Heart right ventricle (tissue), 16 donors: ENCODE measurements at regions not wholly inside any gene's neighbourhood (a gene's known extent, or its start where the extent isn't known, plus 50 kb on each side); places are given as distances from the start of the nearest gene placed in this dataset.
"Not testable (repeated sequence)": the region's sequence is repeated elsewhere in the genome, so short reads cannot be mapped to it uniquely, and the experiment has no call there.

Source experiments
- ATAC-seq, 8 donors: fragments of 200-7000 bp; cut with Tn5 transposase; one replicate each; pipeline ENCODE4 v1.9.1; 2020; ENCODE audit warnings: mild to moderate bottlenecking in 8 of 8, moderate library complexity in 8 of 8, moderate number of reproducible peaks in 1 of 8
- DNase-seq, 2 donors: peaks; one replicate each; pipeline ENCODE4 v3.0.0-alpha.2; 2020
- H3K27ac ChIP-seq, 10 donors: fragments of 200-600 bp; sonication (generic) in 2 of 10; one replicate each; pipeline versions ENCODE4 v1.5.0 to v1.8.0; 2020 to 2022; ENCODE audit warnings: mild to moderate bottlenecking in 3 of 10
- H3K27me3 ChIP-seq, 7 donors: fragments of 200-600 bp; one replicate each; pipeline ENCODE4 v1.8.0; 2021 to 2022; ENCODE audit warnings: mild to moderate bottlenecking in 2 of 7
- H3K36me3 ChIP-seq, 9 donors: fragments of 200-600 bp; sonication (generic) in 1 of 9; one replicate each; pipeline versions ENCODE4 v1.5.0 to v1.8.0; 2020 to 2022; ENCODE audit warnings: mild to moderate bottlenecking in 2 of 9
- H3K4me1 ChIP-seq, 9 donors: fragments of 200-600 bp; sonication (generic) in 1 of 9; one replicate each; pipeline versions ENCODE4 v1.5.0 to v1.8.0; 2020 to 2022; ENCODE audit warnings: mild to moderate bottlenecking in 4 of 9
- H3K4me3 ChIP-seq, 10 donors: fragments of 200-600 bp; sonication (generic) in 2 of 10; one replicate each; pipeline versions ENCODE4 v1.5.0 to v1.8.0; 2020 to 2022; ENCODE audit warnings: mild to moderate bottlenecking in 7 of 10, moderate library complexity in 2 of 10
- H3K9me3 ChIP-seq, 11 donors: fragments of 200-600 bp in 10 of 11; sonication (generic) in 2 of 11; one replicate each; pipeline versions ENCODE4 v1.5.0 to v1.8.0; 2013 to 2022; ENCODE audit warnings: mild to moderate bottlenecking in 2 of 11, control low read depth in 1 of 11, moderate library complexity in 1 of 11
- whole genome bisulfite sequencing, 2 donors: extraction: QIAGEN DNeasy Blood & Tissue Kit; methylation state at CpG; one replicate each; pipeline ENCODE4 v1.1.7; 2013; ENCODE audit warnings: inconsistent platforms in 1 of 2; 5-methylcytosine and 5-hydroxymethylcytosine counted together
- intact Hi-C, 10 donors: fragments of 100-400 bp; cut with DNase I; formaldehyde crosslinking; loops; one replicate each; pipeline versions ENCODE4 v1.11.1 to v1.14.2; 2022
- TF ChIP-seq, protein P1 (sequence below), 9 donors: fragments of 200-600 bp; sonication (generic) in 2 of 9; IDR thresholded peaks; one replicate each; pipeline versions ENCODE4 v1.5.0 to v1.8.0; 2021 to 2022; ENCODE audit warnings: antibody characterized with exemption in 9 of 9, mild to moderate bottlenecking in 5 of 9, moderate library complexity in 1 of 9
- donor health status: Arrhythmogenic right ventricular cardiomyopathy.
- donor health status: ischemic (EF 13 %, LVEDD 7.1; RV severe dilation, severe dysfunction).
- donor health status: healthy with polysubstance abuse.
- donor health status: DM: no; HTN: yes; CAD: no.
- donor health status: DM: no; HTN: no; CAD: no.
- donor health status: ischemic (EF 25% LVEDD 6.9; RV normal size, moderate dysfunction).
- donor health status: ischemic (EF 25% LVEDD 5.7; RV mildly dilated, moderate dysfunction).
- donor health status: healthy.
- donor health status: DM: yes; HTN: yes; CAD: no.
- donor health status: Ischemic cardiomyopathy.
- donor health status: ischemic (EF 35%, LVEDD 5.7; RV mildly dilated, moderate dysfunction).
- donor health status: nonischemic (EF 11% LVEDD 7.7; RV severe dilation, severe dysfunction).
- donor health status: DM: yes; HTN: yes; CAD: no.
- donor health status: PGD.
- donor health status: ischemic (EF 29% LVEDD 5.4; RV normal size, mild dysfunction).
- donor health status: nonischemic (EF 23%, LVEDD 6.1; RV moderate dilation, normal function).

DNA sequence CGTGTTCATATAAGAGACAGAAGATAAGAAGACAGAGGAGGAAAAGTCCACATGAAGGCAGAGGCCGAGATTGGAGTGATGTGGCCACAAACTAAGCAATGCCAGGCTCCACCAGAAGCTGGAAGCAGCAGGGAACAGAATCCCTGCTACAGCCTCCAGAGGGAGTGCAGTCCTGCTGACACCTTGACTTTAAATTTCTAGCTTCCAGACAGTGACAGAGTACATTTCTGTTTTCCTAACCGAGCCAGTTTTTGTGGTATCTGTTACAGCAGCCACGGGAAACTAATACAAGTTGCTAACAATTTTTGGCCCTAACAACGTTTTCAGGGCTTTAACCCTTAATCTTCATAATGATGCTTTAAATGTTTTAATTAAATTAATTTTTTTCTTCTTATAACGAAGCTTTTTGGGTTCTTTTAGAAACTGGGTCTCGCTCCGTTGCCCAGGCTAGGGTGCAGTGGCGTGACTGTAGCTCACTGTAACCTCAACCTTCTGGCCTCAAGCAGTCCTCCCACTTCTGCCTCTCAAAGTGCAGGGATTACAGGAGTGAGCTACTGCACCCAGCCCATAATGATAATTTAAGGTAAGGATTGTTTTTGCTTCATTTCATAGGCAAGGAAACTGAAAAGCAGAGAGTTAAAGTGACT is 202.3 kb upstream of the PROK2 start:
- Histone ChIP-seq H3K4me1 (peaks cover 0 to 31% (median 0%) of the 10 kb centered on the region in 9 donors), H3K27ac (no peak overlapping the region), H3K27me3 (no peaks in the 10 kb centered on the region), H3K9me3 (peaks cover 0 to 4% (median 0%) of the 10 kb centered on the region in 11 donors), H3K36me3 (no peaks in the 10 kb centered on the region), H3K4me3 (no peak overlapping the region)
- DNase-seq (no peak), ATAC-seq (no peak)
- TF ChIP-seq, protein P1, sequence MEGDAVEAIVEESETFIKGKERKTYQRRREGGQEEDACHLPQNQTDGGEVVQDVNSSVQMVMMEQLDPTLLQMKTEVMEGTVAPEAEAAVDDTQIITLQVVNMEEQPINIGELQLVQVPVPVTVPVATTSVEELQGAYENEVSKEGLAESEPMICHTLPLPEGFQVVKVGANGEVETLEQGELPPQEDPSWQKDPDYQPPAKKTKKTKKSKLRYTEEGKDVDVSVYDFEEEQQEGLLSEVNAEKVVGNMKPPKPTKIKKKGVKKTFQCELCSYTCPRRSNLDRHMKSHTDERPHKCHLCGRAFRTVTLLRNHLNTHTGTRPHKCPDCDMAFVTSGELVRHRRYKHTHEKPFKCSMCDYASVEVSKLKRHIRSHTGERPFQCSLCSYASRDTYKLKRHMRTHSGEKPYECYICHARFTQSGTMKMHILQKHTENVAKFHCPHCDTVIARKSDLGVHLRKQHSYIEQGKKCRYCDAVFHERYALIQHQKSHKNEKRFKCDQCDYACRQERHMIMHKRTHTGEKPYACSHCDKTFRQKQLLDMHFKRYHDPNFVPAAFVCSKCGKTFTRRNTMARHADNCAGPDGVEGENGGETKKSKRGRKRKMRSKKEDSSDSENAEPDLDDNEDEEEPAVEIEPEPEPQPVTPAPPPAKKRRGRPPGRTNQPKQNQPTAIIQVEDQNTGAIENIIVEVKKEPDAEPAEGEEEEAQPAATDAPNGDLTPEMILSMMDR (IDR thresholded peaks at IDR 0.05), result peak in 8 of 9 donors; percentile 19 to 49 (median 44)
- WGBS, 2 donors, result 74 to 81% methylated on average over 9 of the region's 9 CpGs
- intact Hi-C loops, result loop anchor here in 1 of 10 donors (10.0 kb wide), 1 partner anchor 258 kb away; no protein-coding TSS in a partner anchor

DNA sequence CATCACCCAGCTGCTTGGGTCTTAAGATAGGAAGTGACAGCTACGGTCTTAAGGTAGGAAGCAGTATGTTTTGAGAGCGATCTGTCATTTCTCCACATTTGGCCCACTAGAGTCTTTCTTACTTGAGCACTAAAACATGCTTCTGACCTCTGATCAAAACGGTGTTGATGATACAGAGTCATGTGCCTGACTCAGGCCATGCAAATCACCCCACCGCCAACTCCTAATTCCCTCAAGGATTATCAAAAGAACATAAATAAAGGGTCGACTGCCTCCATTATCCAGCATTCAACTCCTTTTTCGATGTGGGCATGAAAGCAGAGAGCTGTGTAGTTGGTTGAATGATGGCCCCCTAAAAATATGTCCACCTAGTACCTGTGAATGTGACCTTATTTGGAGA is 201.7 kb upstream of the PROK2 start:
- no peaks in the 10 kb centered on the region for H3K27me3 ChIP-seq
- 87 to 90% methylated on average over 6 of the region's 6 CpGs for WGBS, 2 donors
- intact Hi-C loops, result loop anchor here in 1 of 10 donors (10.0 kb wide), 1 partner anchor 258 kb away; no protein-coding TSS in a partner anchor
- H3K9me3 ChIP-seq, result peaks cover 0 to 4% (median 0%) of the 10 kb centered on the region in 11 donors
- no peak overlapping the region for H3K27ac ChIP-seq
- TF ChIP-seq, protein P1 (IDR thresholded peaks at IDR 0.05), result no peak
- DNase-seq (no peak), ATAC-seq (no peak)
- H3K4me1 ChIP-seq, result peaks cover 0 to 33% (median 0%) of the 10 kb centered on the region in 9 donors
- H3K4me3 ChIP-seq, result no peak overlapping the region
- no peaks in the 10 kb centered on the region for H3K36me3 ChIP-seq

- no peak overlapping the region for H3K4me3 ChIP-seq
- DNase-seq, result no peak
- ATAC-seq, result no peak
- peaks cover 0 to 33% (median 0%) of the 10 kb centered on the region in 9 donors for H3K4me1 ChIP-seq
- no peaks in the 10 kb centered on the region for H3K27me3 ChIP-seq
- 59 to 63% methylated on average over 9 of the region's 9 CpGs for WGBS, 2 donors
- no peak overlapping the region for H3K27ac ChIP-seq
- no peaks in the 10 kb centered on the region for H3K36me3 ChIP-seq
- no peaks in the 10 kb centered on the region for H3K9me3 ChIP-seq
- TF ChIP-seq, protein P1 (IDR thresholded peaks at IDR 0.05), result no peak
- intact Hi-C loops, result loop anchor here in 1 of 10 donors (10.0 kb wide), 1 partner anchor 260 kb away; no protein-coding TSS in a partner anchor
Measured at GRCh38 chr3:71984843-71985613, 200.1 kb upstream of the PROK2 start.

- DNase-seq, result no peak
- no peak for ATAC-seq
- Histone ChIP-seq H3K36me3 (no peaks in the 10 kb centered on the region), H3K9me3 (no peaks in the 10 kb centered on the region), H3K27ac (no peak overlapping the region), H3K4me3 (no peak overlapping the region), H3K27me3 (peaks cover 0 to 1% (median 0%) of the 10 kb centered on the region in 7 donors), H3K4me1 (peaks cover 0 to 33% (median 0%) of the 10 kb centered on the region in 9 donors)
- TF ChIP-seq, protein P1 (IDR thresholded peaks at IDR 0.05), result no peak
- intact Hi-C loops, result loop anchor here in 1 of 10 donors (10.0 kb wide), 1 partner anchor 261 kb away; no protein-coding TSS in a partner anchor
- 96 to 97% methylated on average over 4 of the region's 4 CpGs for WGBS, 2 donors
Measured at GRCh38 chr3:71983694-71984093, 198.7 kb upstream of the PROK2 start.

GRCh38 chr3:71982506-71983258 is 197.7 kb upstream of the PROK2 start:
- ATAC-seq, H3K4me3 ChIP-seq, H3K36me3 ChIP-seq, H3K9me3 ChIP-seq, DNase-seq, H3K27ac ChIP-seq: not testable (repeated sequence)
- Histone ChIP-seq H3K27me3 (peaks cover 0 to 11% (median 0%) of the 10 kb centered on the region in 7 donors), H3K4me1 (peaks cover 0 to 25% (median 0%) of the 10 kb centered on the region in 9 donors)
- intact Hi-C loops, result loop anchor here in 1 of 10 donors (10.0 kb wide), 1 partner anchor 262 kb away; no protein-coding TSS in a partner anchor
- 70 to 84% methylated on average over 9 of the region's 9 CpGs for WGBS, 2 donors
